NCI-H446 treated with DMSO at 0.1 percent for 48 hours (cell line): ENCODE measurements at regions not wholly inside any gene's neighbourhood (a gene's known extent, or its start where the extent isn't known, plus 50 kb on each side); places are given as distances from the start of the nearest gene placed in this dataset.
"Not testable (repeated sequence)": the region's sequence is repeated elsewhere in the genome, so short reads cannot be mapped to it uniquely, and the experiment has no call there.

Source experiments
- DNase-seq: peaks from one replicate; lab custom pipeline; 2025; lab: John Stamatoyannopoulos, UW

GRCh38 chr5:123710031-123710430 lies 198.1 kb downstream of the CSNK1G3 start:
- no peak for DNase-seq

- DNase-seq, result no peak
These were observed 197.4 kb downstream of the CSNK1G3 start for GRCh38 chr5:123709422-123709821.

GRCh38 chr5:123708074-123708806 lies 196.3 kb downstream of the CSNK1G3 start:
- DNase-seq, result peak; percentile 82

- DNase-seq, result no peak
These were observed 194.6 kb downstream of the CSNK1G3 start for GRCh38 chr5:123706531-123706930.

GRCh38 chr5:123705741-123706140 lies 193.8 kb downstream of the CSNK1G3 start:
- DNase-seq, result peak; percentile 87

- no peak for DNase-seq
These were observed 189.7 kb downstream of the CSNK1G3 start for GRCh38 chr5:123701511-123702200.

- peak; percentile 53 for DNase-seq
These were observed 188.8 kb downstream of the CSNK1G3 start for GRCh38 chr5:123700624-123701287.

- no peak for DNase-seq
These were observed 187.6 kb downstream of the CSNK1G3 start for GRCh38 chr5:123699571-123699970.

- DNase-seq, result not testable (repeated sequence)
These were observed 187.0 kb downstream of the CSNK1G3 start for GRCh38 chr5:123698937-123699336.

- peak; percentile 96 for DNase-seq
These were observed 185.0 kb downstream of the CSNK1G3 start for GRCh38 chr5:123696921-123697341.

- no peak for DNase-seq
These were observed 178.8 kb downstream of the CSNK1G3 start for GRCh38 chr5:123690821-123691220.

GRCh38 chr5:123681061-123681460 lies 169.1 kb downstream of the CSNK1G3 start:
- no peak for DNase-seq

GRCh38 chr5:123673107-123673506 lies 161.1 kb downstream of the CSNK1G3 start:
- no peak for DNase-seq

- DNase-seq, result no peak
These were observed 159.9 kb downstream of the CSNK1G3 start for GRCh38 chr5:123671711-123672456.

GRCh38 chr5:123671042-123671441 lies 159.1 kb downstream of the CSNK1G3 start:
- no peak for DNase-seq
